ENCODE measurements at regions not wholly inside any gene's neighbourhood (a gene's known extent, or its start where the extent isn't known, plus 50 kb on each side); places are given as distances from the start of the nearest gene placed in this dataset.

GRCh38 chr13:63586467-63586866, 2170.8 kb upstream of the PCDH20 start:
- DNase-seq (ENCODE audit: extremely low spot score) = no peak
- CTCF ChIA-PET = no interaction called here
- no peak for TF ChIP-seq FOXM1 (IDR thresholded peaks at IDR 0.05; ENCODE audit: borderline replicate concordance)
- POLR2A ChIA-PET = no interaction called here

- no peak for TF ChIP-seq FOXM1 (IDR thresholded peaks at IDR 0.05; ENCODE audit: borderline replicate concordance)
- TF ChIP-seq CTBP1 (IDR thresholded peaks at IDR 0.05; ENCODE audit: borderline replicate concordance) = no peak
- no peak for TF ChIP-seq LEF1 (IDR thresholded peaks at IDR 0.05; ENCODE audit: borderline replicate concordance)
- TF ChIP-seq FOXK2 (IDR thresholded peaks at IDR 0.05) = 0 out of 2 replicates have a peak, but pooled peaks have one; percentile 50
- TF ChIP-seq SUZ12 (IDR thresholded peaks at IDR 0.05) = 0 out of 2 replicates have a peak, but pooled peaks have one; percentile 54
- CTCF ChIA-PET = no interaction called here
- no peak for DNase-seq (ENCODE audit: extremely low spot score)
- POLR2A ChIA-PET = no interaction called here
Observed at GRCh38 chr13:63578796-63579195, 2163.1 kb upstream of the PCDH20 start.

- ChIA-PET CTCF (no interaction called here), POLR2A (no interaction called here)
- TF ChIP-seq LEF1 (IDR thresholded peaks at IDR 0.05; ENCODE audit: borderline replicate concordance) (no peak), BHLHE40 (IDR thresholded peaks at IDR 0.05; ENCODE audit: borderline replicate concordance) (no peak), L3MBTL2 (conservative IDR thresholded peaks at IDR 0.05) (no peak), ZNF384 (IDR thresholded peaks at IDR 0.05) (no peak), FOXK2 (IDR thresholded peaks at IDR 0.05) (no peak), SUZ12 (IDR thresholded peaks at IDR 0.05) (no peak), TARDBP (IDR thresholded peaks at IDR 0.05) (no peak), FOXA1 (IDR thresholded peaks at IDR 0.05) (no peak)
Observed at GRCh38 chr13:63567031-63567430, 2151.4 kb upstream of the PCDH20 start.

GRCh38 chr13:63554157-63554556, 2138.5 kb upstream of the PCDH20 start:
- TF ChIP-seq FOXM1 (IDR thresholded peaks at IDR 0.05; ENCODE audit: borderline replicate concordance) (no peak), BHLHE40 (IDR thresholded peaks at IDR 0.05; ENCODE audit: borderline replicate concordance) (no peak), SUZ12 (IDR thresholded peaks at IDR 0.05) (no peak), L3MBTL2 (conservative IDR thresholded peaks at IDR 0.05) (no peak), SP1 (IDR thresholded peaks at IDR 0.05) (no peak), NFRKB (IDR thresholded peaks at IDR 0.05) (no peak), FOXK2 (IDR thresholded peaks at IDR 0.05) (no peak), PKNOX1 (IDR thresholded peaks at IDR 0.05) (no peak), ELF4 (IDR thresholded peaks at IDR 0.05) (no peak)
- CTCF ChIA-PET = no interaction called here
- POLR2A ChIA-PET = no interaction called here

More at GRCh38 chr13:63567031-63567430, 2151.4 kb upstream of the PCDH20 start:
- DNase-seq (ENCODE audit: extremely low spot score) = no peak

GRCh38 chr13:63551731-63552130, 2136.1 kb upstream of the PCDH20 start:
- no peak for TF ChIP-seq HDGF (IDR thresholded peaks at IDR 0.05; ENCODE audit: borderline replicate concordance)
- TF ChIP-seq TARDBP (IDR thresholded peaks at IDR 0.05) = no peak
- TF ChIP-seq SUZ12 (IDR thresholded peaks at IDR 0.05) = no peak
- TF ChIP-seq FOXM1 (IDR thresholded peaks at IDR 0.05; ENCODE audit: borderline replicate concordance) = no peak
- TF ChIP-seq CTBP1 (IDR thresholded peaks at IDR 0.05; ENCODE audit: borderline replicate concordance) = no peak
- TF ChIP-seq LEF1 (IDR thresholded peaks at IDR 0.05; ENCODE audit: borderline replicate concordance) = no peak
- no peak for TF ChIP-seq FOXK2 (IDR thresholded peaks at IDR 0.05)
- TF ChIP-seq ZNF384 (IDR thresholded peaks at IDR 0.05) = no peak
- no peak for TF ChIP-seq NFRKB (IDR thresholded peaks at IDR 0.05)
- TF ChIP-seq SP1 (IDR thresholded peaks at IDR 0.05) = no peak
- TF ChIP-seq L3MBTL2 (conservative IDR thresholded peaks at IDR 0.05) = no peak
- no peak for TF ChIP-seq ELF4 (IDR thresholded peaks at IDR 0.05)
- no peak for TF ChIP-seq ARNT (IDR thresholded peaks at IDR 0.05)
- TF ChIP-seq FOXA1 (IDR thresholded peaks at IDR 0.05) = no peak
- POLR2A ChIA-PET = no interaction called here
- CTCF ChIA-PET = no interaction called here
- DNase-seq (ENCODE audit: extremely low spot score) = no peak

More at GRCh38 chr13:63554157-63554556, 2138.5 kb upstream of the PCDH20 start:
- no peak for DNase-seq (ENCODE audit: extremely low spot score)

GRCh38 chr13:63546524-63546923, 2130.9 kb upstream of the PCDH20 start:
- no peak for DNase-seq (ENCODE audit: extremely low spot score)
- CTCF ChIA-PET = no interaction called here

GRCh38 chr13:63542770-63543169, 2127.1 kb upstream of the PCDH20 start:
- no peak for DNase-seq (ENCODE audit: extremely low spot score)
- POLR2A ChIA-PET = no interaction called here
- CTCF ChIA-PET = no interaction called here
- TF ChIP-seq NFRKB (IDR thresholded peaks at IDR 0.05) (no peak), TARDBP (IDR thresholded peaks at IDR 0.05) (no peak), ZNF384 (IDR thresholded peaks at IDR 0.05) (no peak), L3MBTL2 (conservative IDR thresholded peaks at IDR 0.05) (no peak), PKNOX1 (IDR thresholded peaks at IDR 0.05) (no peak), FOXM1 (IDR thresholded peaks at IDR 0.05; ENCODE audit: borderline replicate concordance) (no peak), LEF1 (IDR thresholded peaks at IDR 0.05; ENCODE audit: borderline replicate concordance) (no peak), ELF4 (IDR thresholded peaks at IDR 0.05) (no peak), SP1 (IDR thresholded peaks at IDR 0.05) (no peak)

More at GRCh38 chr13:63546524-63546923, 2130.9 kb upstream of the PCDH20 start:
- POLR2A ChIA-PET = no interaction called here
- TF ChIP-seq PKNOX1 (IDR thresholded peaks at IDR 0.05) (peak; percentile 82), TARDBP (IDR thresholded peaks at IDR 0.05) (no peak), FOXM1 (IDR thresholded peaks at IDR 0.05; ENCODE audit: borderline replicate concordance) (0 out of 2 replicates have a peak, but pooled peaks have one; percentile 14)

All from HEK293T (cell line).